GM18502 (cell line): ENCODE measurements at regions not wholly inside any gene's neighbourhood (a gene's known extent, or its start where the extent isn't known, plus 50 kb on each side); places are given as distances from the start of the nearest gene placed in this dataset.

Experiments used
- ATAC-seq: cut with Tn5 transposase; IDR thresholded peaks from one replicate; pipeline ENCODE4 v1.9.1; 2021; ENCODE audit warnings: mild to moderate bottlenecking; ENCODE audit not compliant: unreplicated experiment, poor library complexity

GRCh38 chr18:67301592-67301991, 214.9 kb downstream of the DSEL start:
- ATAC-seq, result no peak

GRCh38 chr18:67300498-67300897, 216.0 kb downstream of the DSEL start:
- no peak for ATAC-seq

GRCh38 chr18:67292814-67293213, 223.7 kb downstream of the DSEL start:
- no peak for ATAC-seq

GRCh38 chr18:67290421-67290820, 226.1 kb downstream of the DSEL start:
- ATAC-seq, result no peak

GRCh38 chr18:67285583-67285982, 230.9 kb downstream of the DSEL start:
- no peak for ATAC-seq

GRCh38 chr18:67282796-67283195, 233.7 kb downstream of the DSEL start:
- ATAC-seq, result no peak

GRCh38 chr18:67281746-67282145, 234.8 kb downstream of the DSEL start:
- ATAC-seq, result no peak

- ATAC-seq, result no peak
These were observed 235.9 kb downstream of the DSEL start for GRCh38 chr18:67280486-67281242.

- no peak for ATAC-seq
These were observed 236.5 kb downstream of the DSEL start for GRCh38 chr18:67279988-67280387.

GRCh38 chr18:67278984-67279383, 237.5 kb downstream of the DSEL start:
- no peak for ATAC-seq

GRCh38 chr18:67276638-67277037, 239.9 kb downstream of the DSEL start:
- no peak for ATAC-seq

- no peak for ATAC-seq
These were observed 243.2 kb downstream of the DSEL start for GRCh38 chr18:67273288-67273687.

GRCh38 chr18:67269206-67269605, 247.3 kb downstream of the DSEL start:
- ATAC-seq, result no peak

- no peak for ATAC-seq
These were observed 248.0 kb downstream of the DSEL start for GRCh38 chr18:67268530-67268929.

- ATAC-seq, result no peak
These were observed 250.0 kb downstream of the DSEL start for GRCh38 chr18:67266246-67267237.

- ATAC-seq, result no peak
These were observed 250.9 kb downstream of the DSEL start for GRCh38 chr18:67265464-67266245.

GRCh38 chr18:67261931-67262552, 254.5 kb downstream of the DSEL start:
- ATAC-seq, result no peak

GRCh38 chr18:67260841-67261240, 255.7 kb downstream of the DSEL start:
- no peak for ATAC-seq

- ATAC-seq, result no peak
These were observed 265.6 kb downstream of the DSEL start for GRCh38 chr18:67250776-67251424.
